CD4-positive, alpha-beta T cell treated with Interleukin-17A for 1 hour (primary cell): ENCODE measurements at regions not wholly inside any gene's neighbourhood (a gene's known extent, or its start where the extent isn't known, plus 50 kb on each side); places are given as distances from the start of the nearest gene placed in this dataset.

Experiments
- DNase-seq: peaks from one replicate; pipeline ENCODE4 v3.0.0-alpha.2; 2020

DNA sequence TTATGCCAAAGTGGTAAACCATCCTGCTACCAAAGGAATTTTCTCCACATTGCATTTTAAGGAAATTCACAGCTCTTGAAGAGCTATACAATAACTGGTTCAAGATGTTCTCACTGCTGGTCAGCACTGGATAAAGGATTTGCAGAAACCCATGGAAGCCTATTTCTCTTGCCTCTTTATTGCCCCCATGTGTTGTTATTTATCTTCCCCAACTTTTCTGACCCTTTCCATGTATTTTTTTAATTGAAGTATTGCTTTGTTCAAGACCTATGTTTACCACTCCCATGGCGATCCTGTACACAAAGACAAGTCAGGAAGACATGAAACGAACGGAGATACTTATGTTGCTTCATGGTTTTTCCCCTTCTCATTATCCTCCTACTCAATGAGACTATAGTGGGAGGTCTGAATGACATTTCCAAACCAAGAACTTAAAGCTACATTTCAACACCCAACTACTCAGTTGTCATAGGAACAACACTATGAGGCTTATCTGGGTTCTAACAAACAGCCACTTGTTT, 566.4 kb upstream of the DIPK2B start:
- DNase-seq: peak; percentile 68

GRCh38 chrX:45765767-45766166, 565.1 kb upstream of the DIPK2B start:
- peak; percentile 50 for DNase-seq

GRCh38 chrX:45765281-45765680, 564.6 kb upstream of the DIPK2B start:
- DNase-seq: no peak

- DNase-seq: peak; percentile 52
Measured at GRCh38 chrX:45762699-45763647, 562.3 kb upstream of the DIPK2B start.

- no peak for DNase-seq
Measured at GRCh38 chrX:45761920-45762319, 561.2 kb upstream of the DIPK2B start.

GRCh38 chrX:45760187-45760742, 559.6 kb upstream of the DIPK2B start:
- DNase-seq: no peak

DNA sequence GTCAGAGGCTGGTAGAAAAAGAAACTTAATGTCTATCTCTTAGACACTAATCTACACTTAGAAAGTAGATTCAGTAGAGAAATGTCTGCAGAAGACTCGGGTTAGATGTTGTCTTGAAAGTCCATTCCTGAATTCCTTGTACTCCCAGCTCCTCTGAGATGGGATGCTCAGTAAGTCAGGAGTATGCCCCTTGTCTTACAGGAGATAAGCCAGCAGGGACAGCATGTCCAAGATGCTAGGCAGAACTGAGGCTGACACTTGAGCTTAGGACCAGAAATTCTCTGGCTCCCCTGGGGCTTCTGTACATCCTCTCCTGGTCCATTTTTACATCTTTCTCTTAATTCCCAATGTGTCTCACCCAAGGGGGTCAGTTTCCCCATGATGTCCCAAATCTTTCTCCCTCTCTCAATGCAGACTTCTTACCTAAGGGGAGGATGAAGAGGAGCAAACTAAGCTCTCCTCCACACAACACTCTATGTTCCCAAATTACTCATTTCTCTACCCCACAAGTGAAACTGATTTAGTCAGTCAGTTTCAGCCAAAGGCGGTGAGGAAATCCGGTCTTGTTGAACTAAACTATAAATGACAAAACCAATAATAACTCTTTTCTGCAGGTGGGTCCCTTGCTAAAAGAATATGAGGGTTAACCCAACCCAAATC, 558.2 kb upstream of the DIPK2B start:
- peak; percentile 64 for DNase-seq

DNA sequence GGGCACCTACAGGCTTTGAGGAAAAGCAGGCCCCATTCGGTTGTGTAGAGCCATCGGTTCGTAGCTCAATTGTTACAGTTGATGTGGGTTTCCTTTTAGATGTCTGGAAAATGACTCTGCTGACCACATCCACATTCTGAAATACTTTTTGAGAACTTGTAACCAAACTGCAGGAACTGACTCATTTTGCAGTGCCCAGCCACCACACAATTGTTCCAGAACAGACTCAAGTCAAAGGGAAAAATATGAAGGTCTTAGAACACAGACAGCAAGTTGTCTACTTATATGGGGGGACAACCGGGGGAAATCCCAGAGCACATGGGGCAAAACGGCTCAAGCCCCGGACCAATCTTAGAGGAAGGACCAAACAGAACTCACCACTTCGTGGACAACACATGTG, 557.6 kb upstream of the DIPK2B start:
- DNase-seq: peak; percentile 71

DNA sequence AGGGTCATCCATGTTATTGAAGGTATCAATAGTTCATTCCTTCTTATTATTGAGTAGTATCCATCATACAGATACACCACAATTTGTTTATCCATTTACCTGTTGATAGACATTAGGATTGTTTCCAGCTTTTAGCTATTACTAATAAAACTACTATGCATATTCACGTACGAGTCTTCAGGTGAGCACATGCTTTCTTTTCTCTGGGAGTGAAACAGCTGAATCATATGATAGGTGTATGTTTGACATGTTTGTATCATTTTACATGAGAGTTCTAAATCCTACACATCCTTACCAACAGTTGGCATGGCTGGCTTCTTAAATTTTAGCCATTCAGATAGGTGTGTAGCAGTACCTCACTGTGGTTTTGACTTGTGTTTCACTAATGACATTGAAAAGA, 556.6 kb upstream of the DIPK2B start:
- DNase-seq: no peak

DNA sequence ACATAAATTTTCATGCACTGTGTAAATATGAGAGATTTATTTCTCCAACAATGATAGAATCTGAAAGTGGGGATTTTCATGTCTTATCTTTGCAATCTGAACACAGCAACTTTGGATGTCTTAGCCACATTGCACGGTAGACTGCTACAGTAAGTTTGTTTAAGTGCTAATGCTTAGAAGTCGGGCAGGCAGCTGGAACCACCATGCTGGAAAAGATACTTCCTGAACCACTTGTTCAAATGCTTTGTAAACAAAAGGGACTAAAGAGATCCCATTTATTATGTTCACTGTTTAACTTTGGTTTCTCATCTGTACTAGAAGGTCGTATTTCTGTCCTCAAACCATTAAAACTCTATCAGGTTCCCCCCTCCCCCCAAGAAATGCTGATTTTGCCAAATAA, 555.9 kb upstream of the DIPK2B start:
- no peak for DNase-seq

DNA sequence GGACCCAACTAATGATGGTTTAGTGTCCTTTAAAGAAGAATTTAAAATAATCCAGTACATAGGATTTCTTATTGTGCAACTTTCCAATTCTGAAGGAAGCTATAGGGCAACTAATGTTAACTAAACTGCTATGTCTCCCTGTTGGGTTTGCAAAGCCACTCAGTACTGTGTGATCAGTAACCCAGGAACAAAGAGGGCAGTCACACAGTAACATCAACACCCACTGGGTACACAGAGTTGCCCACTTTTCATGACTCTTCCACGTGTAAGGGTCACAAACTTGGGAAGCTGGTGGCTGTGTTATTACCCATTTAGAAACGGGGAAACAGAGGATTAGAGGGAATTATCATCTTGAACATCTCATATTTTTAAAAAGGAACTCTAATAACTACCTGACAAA, 555.0 kb upstream of the DIPK2B start:
- no peak for DNase-seq

DNA sequence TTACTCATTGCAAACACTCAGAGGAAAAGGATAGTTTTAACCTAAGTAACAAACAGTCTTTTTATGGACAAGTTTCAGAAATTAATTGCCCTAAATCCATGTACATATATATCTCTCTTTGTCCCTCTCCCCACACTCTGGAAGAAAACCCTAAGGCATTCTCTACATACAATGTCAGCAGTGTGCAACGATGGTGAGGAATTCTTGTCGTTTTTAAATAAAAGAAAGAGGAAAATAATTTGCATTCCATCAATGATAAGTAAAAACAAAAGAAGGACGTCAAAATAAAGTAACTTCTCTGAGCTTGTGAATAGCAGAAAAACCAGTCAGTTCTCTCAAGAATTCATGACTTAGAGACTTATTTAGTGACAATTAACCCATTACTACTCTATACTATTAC, 550.5 kb upstream of the DIPK2B start:
- DNase-seq: no peak

GRCh38 chrX:45750639-45751038, 550.0 kb upstream of the DIPK2B start:
- DNase-seq: no peak

DNA sequence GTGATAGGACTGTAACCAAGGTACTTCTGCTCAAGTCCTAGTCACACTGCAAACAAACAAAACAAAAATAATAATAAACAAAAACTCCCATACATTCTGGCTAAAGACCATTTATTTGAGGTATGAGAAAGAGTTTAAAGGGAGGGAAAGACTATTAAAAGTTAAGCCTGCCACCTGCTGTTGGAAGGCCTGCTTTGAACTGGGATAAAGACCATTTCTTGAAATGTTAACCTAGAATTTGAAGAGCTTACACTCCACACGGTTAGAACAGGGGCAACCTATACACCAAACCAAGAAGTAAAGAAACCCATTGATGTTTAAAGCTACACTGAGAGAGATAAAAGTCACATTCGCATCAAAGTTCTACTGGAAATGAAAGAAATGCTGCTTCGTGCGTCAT, 548.7 kb upstream of the DIPK2B start:
- no peak for DNase-seq

- no peak for DNase-seq
Measured at GRCh38 chrX:45748369-45748774, 547.7 kb upstream of the DIPK2B start.

GRCh38 chrX:45747905-45748304, 547.2 kb upstream of the DIPK2B start:
- no peak for DNase-seq

GRCh38 chrX:45745479-45745878, 544.8 kb upstream of the DIPK2B start:
- no peak for DNase-seq

GRCh38 chrX:45743906-45744625, 543.4 kb upstream of the DIPK2B start:
- no peak for DNase-seq

DNA sequence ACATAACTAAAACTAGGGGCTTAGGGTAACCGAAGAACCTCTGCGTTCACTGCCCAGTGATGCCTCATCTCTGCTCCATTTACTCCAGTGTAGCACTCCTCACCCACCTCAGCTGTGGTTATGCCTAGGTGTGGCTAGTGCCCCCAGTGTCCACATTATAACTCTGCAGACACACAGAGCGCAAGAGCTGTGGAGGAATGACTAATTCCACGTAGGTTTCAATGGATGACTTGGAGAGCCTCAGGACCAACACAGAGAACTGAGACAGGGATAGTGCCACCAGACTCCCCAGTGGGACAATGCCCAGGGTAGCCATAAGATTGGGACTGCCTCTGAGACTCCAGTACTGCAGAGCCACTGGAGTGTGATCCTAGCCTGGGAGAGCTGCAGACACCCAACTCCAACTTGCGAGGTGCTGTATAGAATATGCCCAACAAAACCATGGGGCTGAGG, 542.4 kb upstream of the DIPK2B start:
- DNase-seq: no peak

DNA sequence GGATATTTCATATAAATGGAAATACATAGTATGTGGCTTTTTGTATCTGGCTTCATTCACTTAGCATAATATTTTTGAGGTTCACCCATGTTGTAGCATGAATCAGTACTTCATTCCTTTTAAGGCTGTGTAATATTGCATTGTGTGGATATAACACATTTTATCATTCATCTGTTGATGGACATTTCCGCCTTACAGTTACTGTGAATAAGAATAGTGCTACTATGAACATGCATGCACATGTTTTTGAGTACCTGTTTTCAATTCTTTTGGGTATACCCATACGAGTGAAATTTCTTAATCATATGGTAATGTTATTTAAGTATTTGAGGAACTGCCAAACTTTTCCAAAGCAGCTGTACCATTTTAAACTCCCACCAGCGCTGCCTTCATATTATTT, 539.6 kb upstream of the DIPK2B start:
- DNase-seq: no peak

- no peak for DNase-seq
Measured at GRCh38 chrX:45735571-45735970, 534.9 kb upstream of the DIPK2B start.

DNA sequence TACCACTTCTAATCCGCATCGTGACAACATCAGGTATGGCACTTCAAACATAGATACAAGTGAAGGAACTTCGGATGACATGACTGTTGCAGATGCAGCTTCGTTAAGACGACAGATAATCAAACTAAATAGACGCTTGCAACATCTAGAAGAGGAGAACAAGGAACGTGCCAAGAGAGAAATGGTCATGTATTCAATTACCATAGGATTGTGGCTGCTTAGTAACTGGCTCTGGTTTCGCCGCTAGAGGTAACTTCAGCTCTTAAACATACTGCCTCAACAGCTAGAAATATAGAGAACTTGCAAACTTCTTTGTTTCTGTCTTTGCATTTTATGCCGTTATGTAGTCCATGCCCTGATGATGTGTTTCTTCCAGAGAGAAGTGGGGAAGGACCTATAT, 530.8 kb upstream of the DIPK2B start:
- DNase-seq: no peak

DNA sequence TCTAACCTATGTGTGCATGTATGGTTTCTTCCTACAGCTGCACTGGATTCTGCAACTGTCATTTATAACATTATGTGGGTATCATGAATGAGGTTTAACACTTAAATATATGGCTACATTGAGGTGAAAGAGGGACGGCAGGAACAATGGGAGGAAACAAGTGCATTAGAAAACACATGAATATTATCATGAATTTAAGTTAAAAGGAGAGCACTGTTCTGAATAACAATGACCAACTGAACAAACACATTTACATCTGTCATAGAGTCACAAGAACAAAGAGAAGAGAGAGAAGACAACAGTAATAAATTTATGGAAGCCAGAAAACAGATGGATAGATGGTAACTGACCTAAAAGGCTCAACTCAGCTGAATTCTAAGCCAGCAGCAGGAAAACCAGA, 527.1 kb upstream of the DIPK2B start:
- no peak for DNase-seq
